ENCODE measurements at regions not wholly inside any gene's neighbourhood (a gene's known extent, or its start where the extent isn't known, plus 50 kb on each side); places are given as distances from the start of the nearest gene placed in this dataset.

DNA sequence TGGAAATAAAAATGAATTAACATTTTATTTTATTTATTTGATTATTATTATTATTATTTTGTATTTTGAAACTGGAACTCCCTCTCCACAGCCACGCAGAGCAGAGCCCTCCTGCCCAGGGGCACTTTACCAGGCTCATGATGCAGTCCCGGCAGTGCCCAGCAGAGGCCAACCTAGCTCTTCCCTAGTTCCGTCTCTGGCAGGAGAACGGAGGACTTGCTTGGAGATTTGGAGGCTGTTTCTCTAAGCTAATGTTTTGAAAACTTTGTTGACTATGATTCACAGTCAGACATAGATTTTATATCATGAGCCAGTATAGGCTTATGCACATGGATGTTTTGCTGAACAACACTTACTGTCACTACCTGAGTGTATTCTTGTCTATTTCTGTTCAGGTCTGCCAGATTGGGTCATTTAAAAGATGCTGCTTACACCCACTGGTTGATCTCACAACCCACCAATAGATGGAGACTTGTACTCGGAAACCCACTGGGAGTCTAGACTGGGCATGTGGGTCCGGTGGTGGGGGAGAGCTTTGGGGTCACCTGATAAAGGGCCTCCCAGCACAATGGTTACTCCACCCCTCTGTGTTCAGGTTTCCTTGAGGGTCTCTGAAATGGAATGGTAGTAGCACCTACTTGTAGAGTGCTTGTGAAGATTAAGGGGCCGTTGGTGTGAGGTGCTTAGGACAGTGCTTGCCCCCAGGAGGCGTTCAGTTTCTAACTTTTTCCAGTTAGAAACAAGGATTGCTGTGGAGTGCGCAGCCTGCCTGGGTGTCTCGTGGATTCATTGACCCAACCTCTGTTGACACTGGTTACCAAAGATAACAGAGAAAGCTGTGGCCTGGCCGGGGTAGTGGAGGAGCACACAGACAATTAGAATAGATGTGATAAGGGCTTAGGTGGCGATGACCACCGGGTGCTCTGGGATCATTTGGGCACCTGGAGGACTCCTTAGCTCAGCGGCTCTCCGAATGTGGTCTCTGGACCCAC, 177.3 kb downstream of the HAUS1 start:
- H3K4me1 ChIP-seq (ENCODE audit: insufficient read depth, low read length): no peaks in the 10 kb centered on the region
- H3K9ac ChIP-seq (ENCODE audit: low read depth, low read length): no peak overlapping the region
- no peak overlapping the region for H3K4me3 ChIP-seq (ENCODE audit: low read depth in 1 of 2, low read length in 2 of 2)

DNA sequence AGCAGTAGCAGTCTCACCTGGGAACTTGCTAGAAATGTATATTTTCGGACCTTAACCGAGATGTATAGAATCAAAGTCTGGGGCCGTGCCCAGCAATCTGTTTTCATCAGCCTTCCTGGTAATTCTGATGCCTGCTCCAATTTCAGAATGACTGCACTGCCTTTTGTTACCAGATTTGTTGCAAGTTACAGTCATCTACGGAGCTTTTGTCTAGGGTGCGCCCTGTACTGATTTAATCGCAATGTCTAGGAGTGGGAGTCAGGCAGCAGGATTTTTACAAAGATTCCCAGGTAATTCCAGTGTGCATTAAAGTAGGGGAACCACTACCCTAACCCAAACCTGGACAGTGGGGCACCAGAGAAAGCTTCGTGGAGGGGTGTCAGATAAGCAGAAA, 178.0 kb downstream of the HAUS1 start:
- TF ChIP-seq EZH2 (IDR thresholded peaks at IDR 0.05; ENCODE audit: borderline replicate concordance, low read depth, low read length, severe bottlenecking): no peak
- TF ChIP-seq, protein P1, sequence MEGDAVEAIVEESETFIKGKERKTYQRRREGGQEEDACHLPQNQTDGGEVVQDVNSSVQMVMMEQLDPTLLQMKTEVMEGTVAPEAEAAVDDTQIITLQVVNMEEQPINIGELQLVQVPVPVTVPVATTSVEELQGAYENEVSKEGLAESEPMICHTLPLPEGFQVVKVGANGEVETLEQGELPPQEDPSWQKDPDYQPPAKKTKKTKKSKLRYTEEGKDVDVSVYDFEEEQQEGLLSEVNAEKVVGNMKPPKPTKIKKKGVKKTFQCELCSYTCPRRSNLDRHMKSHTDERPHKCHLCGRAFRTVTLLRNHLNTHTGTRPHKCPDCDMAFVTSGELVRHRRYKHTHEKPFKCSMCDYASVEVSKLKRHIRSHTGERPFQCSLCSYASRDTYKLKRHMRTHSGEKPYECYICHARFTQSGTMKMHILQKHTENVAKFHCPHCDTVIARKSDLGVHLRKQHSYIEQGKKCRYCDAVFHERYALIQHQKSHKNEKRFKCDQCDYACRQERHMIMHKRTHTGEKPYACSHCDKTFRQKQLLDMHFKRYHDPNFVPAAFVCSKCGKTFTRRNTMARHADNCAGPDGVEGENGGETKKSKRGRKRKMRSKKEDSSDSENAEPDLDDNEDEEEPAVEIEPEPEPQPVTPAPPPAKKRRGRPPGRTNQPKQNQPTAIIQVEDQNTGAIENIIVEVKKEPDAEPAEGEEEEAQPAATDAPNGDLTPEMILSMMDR (IDR thresholded peaks at IDR 0.05; ENCODE audit: borderline replicate concordance, extremely low read depth, low read length, poor library complexity, severe bottlenecking): no peak
- DNase-seq: no peak
- Histone ChIP-seq H3K27ac (ENCODE audit: low read length) (no peak overlapping the region), H4K20me1 (ENCODE audit: insufficient read depth, low read length) (no peaks in the 10 kb centered on the region), H3K9me3 (ENCODE audit: insufficient read depth, low read length, severe bottlenecking) (no peaks in the 10 kb centered on the region), H2AFZ (ENCODE audit: low read depth, low read length) (no peak overlapping the region), H3K4me1 (ENCODE audit: insufficient read depth, low read length) (no peaks in the 10 kb centered on the region), H3K27me3 (ENCODE audit: insufficient read depth, low read length, poor library complexity) (no peaks in the 10 kb centered on the region), H3K4me2 (ENCODE audit: insufficient read depth, low read length) (no peak overlapping the region), H3K79me2 (ENCODE audit: insufficient read depth, low read length) (no peaks in the 10 kb centered on the region), H3K36me3 (ENCODE audit: insufficient read depth, low read length) (no peaks in the 10 kb centered on the region), H3K4me3 (ENCODE audit: low read depth in 1 of 2, low read length in 2 of 2) (no peak overlapping the region), H3K9ac (ENCODE audit: low read depth, low read length) (no peak overlapping the region)
- no peak for ATAC-seq (ENCODE audit: insufficient read depth, low read depth)

More for the DNA sequence above, 177.3 kb downstream of the HAUS1 start:
- 0 out of 2 replicates have a peak, but pooled peaks cover 2% of the 10 kb centered on the region for H4K20me1 ChIP-seq (ENCODE audit: insufficient read depth, low read length)
- TF ChIP-seq EZH2 (IDR thresholded peaks at IDR 0.05; ENCODE audit: borderline replicate concordance, low read depth, low read length, severe bottlenecking): no peak
- TF ChIP-seq, protein P1 (IDR thresholded peaks at IDR 0.05; ENCODE audit: borderline replicate concordance, extremely low read depth, low read length, poor library complexity, severe bottlenecking): peak; percentile 90
- no peaks in the 10 kb centered on the region for H3K27me3 ChIP-seq (ENCODE audit: insufficient read depth, low read length, poor library complexity)
- ATAC-seq (ENCODE audit: insufficient read depth, low read depth) (peak; percentile 92), DNase-seq (peak; percentile 77)
- no peaks in the 10 kb centered on the region for H3K36me3 ChIP-seq (ENCODE audit: insufficient read depth, low read length)
- no peak overlapping the region for H3K27ac ChIP-seq (ENCODE audit: low read length)
- no peak overlapping the region for H3K4me2 ChIP-seq (ENCODE audit: insufficient read depth, low read length)
- H2AFZ ChIP-seq (ENCODE audit: low read depth, low read length): no peak overlapping the region
- no peaks in the 10 kb centered on the region for H3K9me3 ChIP-seq (ENCODE audit: insufficient read depth, low read length, severe bottlenecking)
- no peaks in the 10 kb centered on the region for H3K79me2 ChIP-seq (ENCODE audit: insufficient read depth, low read length)

DNA sequence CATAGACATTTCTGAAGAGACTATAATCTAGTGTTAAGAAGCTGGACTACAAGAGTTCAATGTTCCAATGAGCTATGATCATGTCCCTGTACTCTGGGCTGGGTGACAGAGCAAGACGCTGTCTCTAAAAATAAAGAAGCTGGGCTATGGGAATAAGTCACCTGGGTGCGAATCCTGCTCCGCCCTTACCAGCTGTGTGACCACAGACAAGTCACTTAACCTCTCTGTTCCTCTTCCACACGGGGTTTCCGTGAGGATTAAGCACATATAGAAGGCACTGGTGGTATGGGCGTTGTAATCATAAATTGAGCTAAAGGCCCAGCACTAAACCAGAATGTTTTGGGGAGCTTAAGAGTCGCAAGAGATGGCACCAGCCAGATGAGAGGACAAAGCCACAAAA, 178.5 kb downstream of the HAUS1 start:
- no peak for TF ChIP-seq EZH2 (IDR thresholded peaks at IDR 0.05; ENCODE audit: borderline replicate concordance, low read depth, low read length, severe bottlenecking)
- TF ChIP-seq, protein P1 (IDR thresholded peaks at IDR 0.05; ENCODE audit: borderline replicate concordance, extremely low read depth, low read length, poor library complexity, severe bottlenecking): no peak
- H3K27ac ChIP-seq (ENCODE audit: low read length): no peak overlapping the region
- ATAC-seq (ENCODE audit: insufficient read depth, low read depth): no peak

More for the DNA sequence above, 178.5 kb downstream of the HAUS1 start:
- Histone ChIP-seq H3K4me3 (ENCODE audit: low read depth in 1 of 2, low read length in 2 of 2) (no peak overlapping the region), H3K36me3 (ENCODE audit: insufficient read depth, low read length) (no peaks in the 10 kb centered on the region), H2AFZ (ENCODE audit: low read depth, low read length) (no peak overlapping the region), H3K79me2 (ENCODE audit: insufficient read depth, low read length) (no peaks in the 10 kb centered on the region), H3K4me1 (ENCODE audit: insufficient read depth, low read length) (no peaks in the 10 kb centered on the region), H3K27me3 (ENCODE audit: insufficient read depth, low read length, poor library complexity) (no peaks in the 10 kb centered on the region), H3K9ac (ENCODE audit: low read depth, low read length) (no peak overlapping the region), H3K9me3 (ENCODE audit: insufficient read depth, low read length, severe bottlenecking) (no peaks in the 10 kb centered on the region), H4K20me1 (ENCODE audit: insufficient read depth, low read length) (no peaks in the 10 kb centered on the region), H3K4me2 (ENCODE audit: insufficient read depth, low read length) (no peak overlapping the region)
- no peak for DNase-seq

Measured in DND-41 (cell line).